Colonic mucosa (tissue), 4 donors: ENCODE measurements at regions not wholly inside any gene's neighbourhood (a gene's known extent, or its start where the extent isn't known, plus 50 kb on each side); places are given as distances from the start of the nearest gene placed in this dataset.
"Not testable (repeated sequence)": the region's sequence is repeated elsewhere in the genome, so short reads cannot be mapped to it uniquely, and the experiment has no call there.

Experiments
- DNase-seq: peaks from one replicate; pipeline ENCODE4 v3.0.0-alpha.2; 2020
- H3K27ac ChIP-seq: fragments of 200-600 bp; one replicate; pipeline ENCODE4 v1.8.0; 2021
- H3K27me3 ChIP-seq: fragments of 200-600 bp; one replicate; pipeline ENCODE4 v1.8.0; 2021
- H3K36me3 ChIP-seq: fragments of 200-600 bp; one replicate; pipeline ENCODE4 v1.8.0; 2021
- H3K4me1 ChIP-seq: fragments of 200-600 bp; one replicate; pipeline ENCODE4 v1.8.0; 2021; ENCODE audit warnings: mild to moderate bottlenecking
- H3K4me3 ChIP-seq: fragments of 200-600 bp; one replicate; pipeline ENCODE4 v1.8.0; 2021
- H3K9ac ChIP-seq, 2 donors: one replicate each; pipeline ENCODE4 v1.7.0; 2013; ENCODE audit warnings: control low read depth in 2 of 2, low read depth in 2 of 2, low read length in 2 of 2
- H3K9me3 ChIP-seq: fragments of 200-600 bp; one replicate; pipeline ENCODE4 v1.8.0; 2021
- CTCF ChIP-seq: fragments of 200-600 bp; IDR thresholded peaks from one replicate; pipeline ENCODE4 v1.8.0; 2022; ENCODE audit warnings: antibody characterized with exemption, mild to moderate bottlenecking
- intact Hi-C: fragments of 100-400 bp; cut with DNase I; formaldehyde crosslinking; loops from one replicate; pipeline ENCODE4 v1.14.1; 2022
- donor health status: healthy.
- donor health status: DM: no; HTN: no; CAD: no.
- donor health status: DM: no; HTN: no; CAD: no.

DNA sequence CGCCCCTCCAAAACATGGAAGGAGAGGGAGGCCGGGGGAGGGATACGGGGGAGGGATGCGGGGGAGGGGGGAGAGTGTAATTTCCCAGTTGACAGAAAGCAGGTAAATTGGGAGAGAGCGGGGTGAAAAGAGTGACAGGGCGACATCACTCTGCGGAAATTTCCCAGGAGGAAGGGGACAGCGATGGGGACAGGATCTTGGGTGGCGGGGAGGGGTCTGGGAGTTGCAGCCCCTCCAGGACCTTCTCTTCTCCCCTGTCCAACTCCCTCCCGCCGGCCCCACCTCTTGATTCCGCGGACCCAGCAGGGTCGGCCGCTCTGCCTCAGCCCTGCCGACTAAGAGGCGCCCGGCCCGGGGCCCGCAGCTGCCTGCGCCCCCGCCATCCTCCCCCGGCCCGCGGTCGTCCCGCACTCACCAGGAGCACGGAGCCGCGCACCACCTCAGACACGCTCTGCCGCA lies 108.0 kb upstream of the DOCK9 start:
- no peak for DNase-seq
- no peaks in the 10 kb centered on the region for H3K36me3 ChIP-seq
- H3K9ac ChIP-seq: peak overlapping the region; percentile 38 to 55
- no peaks in the 10 kb centered on the region for H3K4me1 ChIP-seq
- peak overlapping the region; percentile 75 for H3K4me3 ChIP-seq
- intact Hi-C loops: loop anchor here (10.0 kb wide), 1 partner anchor 119 kb away; the partner anchor contains the start of gene UBAC2
- TF ChIP-seq CTCF: no peak
- H3K27me3 ChIP-seq: no peaks in the 10 kb centered on the region
- peak overlapping the region; percentile 40 for H3K27ac ChIP-seq
- H3K9me3 ChIP-seq: no peaks in the 10 kb centered on the region

- intact Hi-C loops: loop anchor here (10.0 kb wide), 1 partner anchor 118 kb away; the partner anchor contains the start of gene UBAC2
- H3K9me3 ChIP-seq: no peaks in the 10 kb centered on the region
- DNase-seq: peak; percentile 53
- no peak for TF ChIP-seq CTCF
- H3K4me3 ChIP-seq: peak overlapping the region; percentile 94
- no peaks in the 10 kb centered on the region for H3K27me3 ChIP-seq
- peak overlapping the region; percentile 91 to 95 for H3K9ac ChIP-seq
- no peaks in the 10 kb centered on the region for H3K4me1 ChIP-seq
- H3K36me3 ChIP-seq: no peaks in the 10 kb centered on the region
- peak overlapping the region; percentile 94 for H3K27ac ChIP-seq
Observed at GRCh38 chr13:99086267-99087097, 108.6 kb upstream of the DOCK9 start.

DNA sequence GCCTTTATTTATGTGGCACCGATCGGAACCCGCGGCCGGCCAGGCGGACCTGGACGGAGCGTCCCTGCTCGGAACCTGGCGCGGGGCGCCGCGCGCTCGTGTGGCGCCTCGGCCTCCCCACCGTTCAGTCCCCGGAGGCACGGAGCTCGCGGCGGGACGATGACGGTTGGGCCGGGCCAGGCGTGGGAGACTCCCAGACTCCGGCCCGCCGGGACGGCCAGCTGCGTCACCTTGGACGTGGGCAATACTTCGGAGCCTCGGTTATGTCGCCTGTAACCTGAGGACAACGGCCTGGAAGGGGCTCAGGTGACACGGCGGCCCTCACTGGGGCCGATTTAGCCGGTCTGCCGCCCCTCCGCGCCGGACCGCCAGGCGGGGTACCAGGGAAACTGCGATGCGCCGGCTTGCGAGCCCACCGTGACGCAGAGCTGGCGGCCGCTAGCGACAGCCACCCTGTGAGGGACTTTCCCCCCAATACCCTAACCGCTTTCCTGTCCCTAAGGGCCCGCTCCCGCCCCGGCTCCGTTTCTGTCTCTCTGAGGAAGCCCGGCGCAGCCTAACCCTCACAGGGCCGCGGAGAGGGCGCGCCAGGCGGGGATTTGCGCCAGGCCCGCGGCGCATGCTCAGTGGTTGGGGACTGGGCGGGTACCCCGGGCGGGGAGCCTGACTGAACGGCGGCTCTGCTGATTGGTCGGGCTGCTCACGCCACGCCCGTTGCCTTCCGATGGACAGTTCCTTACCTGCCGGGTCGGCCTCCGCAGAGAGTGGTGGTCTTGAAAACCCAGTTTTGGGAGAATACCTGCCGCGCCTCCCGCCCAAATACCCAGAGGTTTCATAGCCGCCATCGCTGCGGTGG lies 109.5 kb upstream of the DOCK9 start:
- no peaks in the 10 kb centered on the region for H3K4me1 ChIP-seq
- H3K9me3 ChIP-seq: no peaks in the 10 kb centered on the region
- peak overlapping the region; percentile 94 for H3K27ac ChIP-seq
- DNase-seq: peak; percentile 96
- no peaks in the 10 kb centered on the region for H3K27me3 ChIP-seq
- TF ChIP-seq CTCF: peak; percentile 23
- intact Hi-C loops: loop anchor here (10.0 kb wide), 1 partner anchor 117 kb away; the partner anchor contains the start of gene UBAC2
- no peaks in the 10 kb centered on the region for H3K36me3 ChIP-seq
- peak overlapping the region; percentile 91 to 95 for H3K9ac ChIP-seq
- H3K4me3 ChIP-seq: peak overlapping the region; percentile 94

DNA sequence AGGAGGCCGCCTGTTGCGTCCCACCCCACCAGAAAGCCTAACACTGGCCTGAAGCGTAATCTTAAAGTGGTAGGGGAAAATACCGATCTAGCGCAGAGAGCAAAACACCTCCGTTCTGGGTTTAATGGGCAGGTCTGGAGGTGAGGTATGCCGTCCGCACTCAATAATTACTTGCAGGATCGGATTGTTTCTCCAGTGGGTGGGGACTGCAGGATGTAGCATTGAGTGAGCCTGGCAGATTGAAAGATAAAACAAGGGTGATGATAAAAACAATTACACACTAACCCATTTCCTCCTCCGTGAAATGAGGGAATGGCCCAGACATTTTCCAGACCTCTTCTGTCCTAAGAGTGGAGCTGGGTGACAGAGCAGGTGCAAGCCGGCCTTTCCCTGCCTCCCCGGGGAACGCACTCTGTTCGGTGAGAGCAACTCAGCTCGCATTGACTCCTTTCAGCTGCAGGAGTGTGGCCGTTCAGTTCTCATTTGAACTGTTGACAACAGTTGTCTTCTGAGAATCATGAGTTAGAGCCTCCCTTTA lies 110.2 kb upstream of the DOCK9 start:
- H3K27ac ChIP-seq: peak overlapping the region; percentile 94
- no peaks in the 10 kb centered on the region for H3K36me3 ChIP-seq
- DNase-seq: peak; percentile 47
- H3K9ac ChIP-seq: peak overlapping the region; percentile 57 to 91
- peak overlapping the region; percentile 94 for H3K4me3 ChIP-seq
- H3K4me1 ChIP-seq: no peaks in the 10 kb centered on the region
- no peaks in the 10 kb centered on the region for H3K27me3 ChIP-seq
- H3K9me3 ChIP-seq: no peaks in the 10 kb centered on the region
- intact Hi-C loops: loop anchor here (10.0 kb wide), 1 partner anchor 117 kb away; the partner anchor contains the start of gene UBAC2
- TF ChIP-seq CTCF: no peak

DNA sequence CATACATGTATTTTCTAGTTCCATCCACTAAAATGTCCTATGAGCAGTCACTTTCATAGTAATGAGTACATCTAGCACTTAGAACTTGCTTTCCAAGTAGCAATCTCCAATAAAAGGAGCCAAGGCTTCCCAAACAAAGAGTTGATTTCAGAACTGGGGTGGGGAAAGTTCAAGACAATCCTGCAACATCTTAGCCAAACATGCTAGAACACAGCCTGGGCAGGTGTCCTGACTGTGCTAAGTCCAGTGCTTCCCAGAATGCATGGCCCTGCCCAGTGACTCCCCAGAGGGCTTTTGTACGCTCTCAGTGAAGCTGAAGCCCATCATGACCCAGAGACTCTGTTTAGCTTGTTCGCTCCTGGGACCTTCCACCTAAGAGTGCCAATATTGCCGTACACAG lies 106.7 kb upstream of the UBAC2 start:
- intact Hi-C loops: no loop called here
- no peak for DNase-seq

GRCh38 chr13:99101831-99102230 lies 98.8 kb upstream of the UBAC2 start:
- H3K4me1 ChIP-seq, intact Hi-C loops, H3K9me3 ChIP-seq, DNase-seq, H3K4me3 ChIP-seq, H3K9ac ChIP-seq, H3K27ac ChIP-seq, H3K36me3 ChIP-seq, H3K27me3 ChIP-seq: not testable (repeated sequence)

More for the DNA sequence above, 106.7 kb upstream of the UBAC2 start:
- no peak for TF ChIP-seq CTCF
- Histone ChIP-seq H3K4me3 (no peak overlapping the region), H3K4me1 (no peaks in the 10 kb centered on the region), H3K9me3 (no peaks in the 10 kb centered on the region), H3K27me3 (no peaks in the 10 kb centered on the region), H3K27ac (no peak overlapping the region), H3K36me3 (no peaks in the 10 kb centered on the region), H3K9ac (no peak overlapping the region)
